HUES64 (cell line): ENCODE measurements at regions not wholly inside any gene's neighbourhood (a gene's known extent, or its start where the extent isn't known, plus 50 kb on each side); places are given as distances from the start of the nearest gene placed in this dataset.
"Not testable (repeated sequence)": the region's sequence is repeated elsewhere in the genome, so short reads cannot be mapped to it uniquely, and the experiment has no call there.

Experiments
- H3K27ac ChIP-seq: 2 replicates; pipeline ENCODE4 v1.7.0; 2013; ENCODE audit warnings: low read depth, low read length, inconsistent platforms
- H3K27me3 ChIP-seq: 2 replicates; pipeline ENCODE4 v1.6.1; 2013; ENCODE audit warnings: mild to moderate bottlenecking, low read length; ENCODE audit not compliant: insufficient read depth
- H3K36me3 ChIP-seq: 2 replicates; pipeline ENCODE4 v1.6.1; 2013; ENCODE audit warnings: mild to moderate bottlenecking, low read length; ENCODE audit not compliant: insufficient read depth
- H3K4me1 ChIP-seq: 2 replicates; pipeline ENCODE4 v1.6.1; 2013; ENCODE audit warnings: mild to moderate bottlenecking, low read length, moderate library complexity; ENCODE audit not compliant: insufficient read depth
- H3K4me3 ChIP-seq: 2 replicates; pipeline ENCODE4 v1.5.1; 2013; ENCODE audit warnings: mild to moderate bottlenecking, low read length, moderate library complexity
- H3K9ac ChIP-seq: 2 replicates; pipeline ENCODE4 v1.6.1; 2013; ENCODE audit warnings: mild to moderate bottlenecking, low read depth, low read length
- H3K9me3 ChIP-seq: 2 replicates; pipeline ENCODE4 v1.6.1; 2013; ENCODE audit warnings: low read depth, low read length; ENCODE audit not compliant: insufficient read depth
- WGBS: fragments of 150-250, 120-280 bp; methylation state at CpG from one replicate; pipeline ENCODE4 v1.1.7; 2013; ENCODE audit warnings: missing lambda C conversion rate; 5-methylcytosine and 5-hydroxymethylcytosine counted together

- Histone ChIP-seq H3K27me3 (no peaks in the 10 kb centered on the region), H3K9me3 (no peaks in the 10 kb centered on the region), H3K9ac (no peak overlapping the region), H3K27ac (no peak overlapping the region), H3K4me1 (no peaks in the 10 kb centered on the region), H3K36me3 (no peaks in the 10 kb centered on the region), H3K4me3 (no peak overlapping the region)
- WGBS: 94% methylated on average over 6 of the region's 6 CpGs
Observed at GRCh38 chr9:90074316-90074962, 469.6 kb downstream of the GADD45G start.

- H3K27ac ChIP-seq, H3K36me3 ChIP-seq, H3K27me3 ChIP-seq, H3K9ac ChIP-seq, H3K4me3 ChIP-seq, H3K4me1 ChIP-seq, H3K9me3 ChIP-seq: not testable (repeated sequence)
- 98% methylated on average over 3 of the region's 3 CpGs for WGBS
Observed at GRCh38 chr9:90077598-90077997, 472.8 kb downstream of the GADD45G start.

- Histone ChIP-seq H3K27me3 (no peaks in the 10 kb centered on the region), H3K4me3 (no peak overlapping the region), H3K4me1 (no peaks in the 10 kb centered on the region), H3K9ac (no peak overlapping the region), H3K36me3 (no peaks in the 10 kb centered on the region), H3K9me3 (no peaks in the 10 kb centered on the region), H3K27ac (no peak overlapping the region)
- 75% methylated on average over 4 of the region's 4 CpGs for WGBS
Observed at GRCh38 chr9:90078988-90079421, 474.2 kb downstream of the GADD45G start.

- H3K27me3 ChIP-seq: no peaks in the 10 kb centered on the region
- no peak overlapping the region for H3K27ac ChIP-seq
- H3K9me3 ChIP-seq: no peaks in the 10 kb centered on the region
- WGBS: 67% methylated on average over 4 of the region's 4 CpGs
- H3K4me3 ChIP-seq: no peak overlapping the region
- peaks cover 16% of the 10 kb centered on the region for H3K4me1 ChIP-seq
- H3K36me3 ChIP-seq: no peaks in the 10 kb centered on the region
- H3K9ac ChIP-seq: no peak overlapping the region
Observed at GRCh38 chr9:90085633-90086032, 480.8 kb downstream of the GADD45G start.

- Histone ChIP-seq H3K27ac (no peak overlapping the region), H3K9me3 (no peaks in the 10 kb centered on the region), H3K4me3 (no peak overlapping the region), H3K9ac (no peak overlapping the region), H3K4me1 (peaks cover 16% of the 10 kb centered on the region), H3K36me3 (no peaks in the 10 kb centered on the region), H3K27me3 (no peaks in the 10 kb centered on the region)
- 37% methylated on average over 2 of the region's 2 CpGs for WGBS
Observed at GRCh38 chr9:90086101-90086511, 481.3 kb downstream of the GADD45G start.

- WGBS: 85% methylated on average over 5 of the region's 6 CpGs
- no peak overlapping the region for H3K9ac ChIP-seq
- H3K4me3 ChIP-seq: no peak overlapping the region
- H3K9me3 ChIP-seq: no peaks in the 10 kb centered on the region
- no peak overlapping the region for H3K27ac ChIP-seq
- no peaks in the 10 kb centered on the region for H3K36me3 ChIP-seq
- no peaks in the 10 kb centered on the region for H3K27me3 ChIP-seq
- H3K4me1 ChIP-seq: peaks cover 16% of the 10 kb centered on the region
Observed at GRCh38 chr9:90088434-90088833, 483.6 kb downstream of the GADD45G start.

GRCh38 chr9:90088856-90089255 is 484.0 kb downstream of the GADD45G start:
- 96% methylated on average over 4 of the region's 4 CpGs for WGBS
- peaks cover 16% of the 10 kb centered on the region for H3K4me1 ChIP-seq
- no peaks in the 10 kb centered on the region for H3K27me3 ChIP-seq
- no peak overlapping the region for H3K4me3 ChIP-seq
- H3K36me3 ChIP-seq: no peaks in the 10 kb centered on the region
- no peak overlapping the region for H3K27ac ChIP-seq
- no peak overlapping the region for H3K9ac ChIP-seq
- no peaks in the 10 kb centered on the region for H3K9me3 ChIP-seq

GRCh38 chr9:90090997-90091396 is 486.2 kb downstream of the GADD45G start:
- Histone ChIP-seq H3K9ac (no peak overlapping the region), H3K27me3 (no peaks in the 10 kb centered on the region), H3K36me3 (no peaks in the 10 kb centered on the region), H3K27ac (no peak overlapping the region), H3K4me1 (peaks cover 7% of the 10 kb centered on the region), H3K9me3 (no peaks in the 10 kb centered on the region), H3K4me3 (no peak overlapping the region)
- 98% methylated on average over 3 of the region's 4 CpGs for WGBS

GRCh38 chr9:90092508-90092907 is 487.7 kb downstream of the GADD45G start:
- H3K9me3 ChIP-seq: no peaks in the 10 kb centered on the region
- no peaks in the 10 kb centered on the region for H3K4me1 ChIP-seq
- no peak overlapping the region for H3K4me3 ChIP-seq
- no peak overlapping the region for H3K9ac ChIP-seq
- no peaks in the 10 kb centered on the region for H3K36me3 ChIP-seq
- 91% methylated on average over 4 of the region's 4 CpGs for WGBS
- no peaks in the 10 kb centered on the region for H3K27me3 ChIP-seq
- no peak overlapping the region for H3K27ac ChIP-seq

- Histone ChIP-seq H3K27ac (no peak overlapping the region), H3K27me3 (no peaks in the 10 kb centered on the region), H3K36me3 (no peaks in the 10 kb centered on the region), H3K9me3 (no peaks in the 10 kb centered on the region), H3K9ac (no peak overlapping the region), H3K4me1 (no peaks in the 10 kb centered on the region), H3K4me3 (no peak overlapping the region)
- 81% methylated on average over 11 of the region's 11 CpGs for WGBS
Observed at GRCh38 chr9:90095682-90096081, 490.9 kb downstream of the GADD45G start.

GRCh38 chr9:90097237-90097636 is 492.4 kb downstream of the GADD45G start:
- no peaks in the 10 kb centered on the region for H3K9me3 ChIP-seq
- H3K9ac ChIP-seq: no peak overlapping the region
- no peak overlapping the region for H3K4me3 ChIP-seq
- no peaks in the 10 kb centered on the region for H3K4me1 ChIP-seq
- 94% methylated on average over 7 of the region's 7 CpGs for WGBS
- H3K27ac ChIP-seq: no peak overlapping the region
- H3K36me3 ChIP-seq: no peaks in the 10 kb centered on the region
- no peaks in the 10 kb centered on the region for H3K27me3 ChIP-seq

GRCh38 chr9:90098408-90098807 is 493.6 kb downstream of the GADD45G start:
- 91% methylated on average over 10 of the region's 10 CpGs for WGBS
- H3K9ac ChIP-seq: no peak overlapping the region

More at GRCh38 chr9:90098408-90098807, 493.6 kb downstream of the GADD45G start:
- Histone ChIP-seq H3K36me3 (no peaks in the 10 kb centered on the region), H3K9me3 (no peaks in the 10 kb centered on the region), H3K27me3 (no peaks in the 10 kb centered on the region), H3K27ac (no peak overlapping the region), H3K4me1 (no peaks in the 10 kb centered on the region), H3K4me3 (no peak overlapping the region)
